A673 (cell line): ENCODE measurements at regions not wholly inside any gene's neighbourhood (a gene's known extent, or its start where the extent isn't known, plus 50 kb on each side); places are given as distances from the start of the nearest gene placed in this dataset.

Source experiments
- BruUV-seq: library from RNA; stranded (reverse); fragments of 400-500 nt; replicated peaks from 2 replicates; lab custom pipeline; 2021; lab: Mats Ljungman, UMichigan
- CTCF ChIA-PET: fragments of 300-600 bp; sonication (Branson Sonifier 250); formaldehyde crosslinking; loops from one replicate; lab custom pipeline; 2022; ENCODE audit warnings: antibody characterized with exemption; lab: Charles Lee
- POLR2A ChIA-PET: fragments of 300-600 bp; sonication (Branson Sonifier 250); formaldehyde crosslinking; loops from one replicate; lab custom pipeline; 2022; ENCODE audit warnings: antibody characterized with exemption; ENCODE audit not compliant: low non-redundant PET; lab: Charles Lee
- DNase-seq: peaks from one replicate; pipeline ENCODE4 v3.0.0-alpha.2; 2015; ENCODE audit warnings: low spot score
- H3K27ac ChIP-seq: fragments of 200-600 bp; sonication (generic); 2 replicates; pipeline ENCODE4 v1.5.1; 2016; ENCODE audit warnings: mixed run types, low read depth, mild to moderate bottlenecking, mixed read lengths, antibody characterized with exemption, low read length; ENCODE audit not compliant: poor library complexity, severe bottlenecking
- H3K27me3 ChIP-seq: fragments of 200-600 bp; sonication (generic); replicated peaks from 2 replicates; pipeline ENCODE4 v1.6.1; 2017; ENCODE audit warnings: mixed run types, low read depth, mild to moderate bottlenecking, mixed read lengths, antibody characterized with exemption, low read length; ENCODE audit not compliant: insufficient read depth, poor library complexity
- H3K36me3 ChIP-seq: fragments of 200-600 bp; sonication (generic); 2 replicates; pipeline ENCODE4 v1.6.1; 2016; ENCODE audit warnings: mixed run types, mild to moderate bottlenecking, mixed read lengths, antibody characterized with exemption, low read length; ENCODE audit not compliant: insufficient read depth, poor library complexity, severe bottlenecking
- H3K4me1 ChIP-seq: fragments of 200-600 bp; sonication (generic); 2 replicates; pipeline ENCODE4 v1.6.1; 2017; ENCODE audit warnings: mixed run types, mild to moderate bottlenecking, mixed read lengths, antibody characterized with exemption, low read length; ENCODE audit not compliant: insufficient read depth, poor library complexity, severe bottlenecking
- H3K4me3 ChIP-seq: fragments of 200-600 bp; sonication (generic); 2 replicates; pipeline ENCODE4 v1.5.1; 2016; ENCODE audit warnings: low read depth, mixed run types, mild to moderate bottlenecking, mixed read lengths, low read length; ENCODE audit not compliant: poor library complexity, severe bottlenecking
- H3K9me3 ChIP-seq: fragments of 200-600 bp; sonication (generic); 2 replicates; pipeline ENCODE4 v1.6.1; 2016; ENCODE audit warnings: mixed run types, low read depth, mild to moderate bottlenecking, mixed read lengths, antibody characterized with exemption, low read length; ENCODE audit not compliant: poor library complexity, severe bottlenecking
- EZH2 ChIP-seq: fragments of 200-600 bp; sonication (generic); IDR thresholded peaks from 2 replicates; pipeline ENCODE4 v1.6.1; 2017; ENCODE audit warnings: borderline replicate concordance, low read depth, mild to moderate bottlenecking, mixed read lengths, antibody characterized with exemption, low read length; ENCODE audit not compliant: poor library complexity, severe bottlenecking
- intact Hi-C: fragments of 100-400 bp; cut with micrococcal nuclease; formaldehyde crosslinking; loops from one replicate; pipeline ENCODE4 v1.10.0; 2022; ENCODE audit not compliant: unreplicated experiment
- TF ChIP-seq, protein P1 (sequence below): fragments of 300-800, 200-600 bp; sonication (generic); conservative IDR thresholded peaks from 2 replicates; pipeline ENCODE4 v1.5.1; 2017; ENCODE audit warnings: low read depth, mild to moderate bottlenecking, antibody characterized with exemption, low read length, moderate library complexity, mixed read lengths

DNA sequence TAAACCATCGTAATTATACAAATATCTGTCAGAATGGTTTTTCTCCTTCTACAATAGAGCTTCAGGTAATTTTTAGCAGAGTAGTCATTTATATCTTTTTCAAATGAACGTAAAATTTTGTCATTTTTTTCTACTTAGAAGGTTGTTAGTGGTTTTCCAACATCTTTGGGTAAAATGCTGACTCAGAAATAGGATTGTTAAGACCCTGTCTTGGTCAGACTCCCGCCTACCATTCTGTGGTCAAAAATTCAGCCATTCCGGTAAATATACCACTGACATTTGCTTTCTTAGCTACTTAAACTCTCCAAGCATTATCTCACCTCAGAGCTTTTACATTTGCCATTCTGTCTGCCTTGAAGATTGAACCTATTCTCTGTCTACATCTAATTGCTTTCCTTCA lies 154.1 kb upstream of the CDH19 start:
- no peak for DNase-seq
- ChIA-PET POLR2A (no interaction called here), CTCF (no interaction called here)
- intact Hi-C loops = no loop called here
- Histone ChIP-seq H3K4me3 (no peak overlapping the region), H3K4me1 (no peaks in the 10 kb centered on the region), H3K27me3 (no peaks in the 10 kb centered on the region), H3K27ac (no peak overlapping the region), H3K36me3 (no peaks in the 10 kb centered on the region), H3K9me3 (no peaks in the 10 kb centered on the region)
- TF ChIP-seq EZH2 = no peak
- TF ChIP-seq, protein P1, sequence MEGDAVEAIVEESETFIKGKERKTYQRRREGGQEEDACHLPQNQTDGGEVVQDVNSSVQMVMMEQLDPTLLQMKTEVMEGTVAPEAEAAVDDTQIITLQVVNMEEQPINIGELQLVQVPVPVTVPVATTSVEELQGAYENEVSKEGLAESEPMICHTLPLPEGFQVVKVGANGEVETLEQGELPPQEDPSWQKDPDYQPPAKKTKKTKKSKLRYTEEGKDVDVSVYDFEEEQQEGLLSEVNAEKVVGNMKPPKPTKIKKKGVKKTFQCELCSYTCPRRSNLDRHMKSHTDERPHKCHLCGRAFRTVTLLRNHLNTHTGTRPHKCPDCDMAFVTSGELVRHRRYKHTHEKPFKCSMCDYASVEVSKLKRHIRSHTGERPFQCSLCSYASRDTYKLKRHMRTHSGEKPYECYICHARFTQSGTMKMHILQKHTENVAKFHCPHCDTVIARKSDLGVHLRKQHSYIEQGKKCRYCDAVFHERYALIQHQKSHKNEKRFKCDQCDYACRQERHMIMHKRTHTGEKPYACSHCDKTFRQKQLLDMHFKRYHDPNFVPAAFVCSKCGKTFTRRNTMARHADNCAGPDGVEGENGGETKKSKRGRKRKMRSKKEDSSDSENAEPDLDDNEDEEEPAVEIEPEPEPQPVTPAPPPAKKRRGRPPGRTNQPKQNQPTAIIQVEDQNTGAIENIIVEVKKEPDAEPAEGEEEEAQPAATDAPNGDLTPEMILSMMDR = no peak
- no TSS peak for BruUV-seq

DNA sequence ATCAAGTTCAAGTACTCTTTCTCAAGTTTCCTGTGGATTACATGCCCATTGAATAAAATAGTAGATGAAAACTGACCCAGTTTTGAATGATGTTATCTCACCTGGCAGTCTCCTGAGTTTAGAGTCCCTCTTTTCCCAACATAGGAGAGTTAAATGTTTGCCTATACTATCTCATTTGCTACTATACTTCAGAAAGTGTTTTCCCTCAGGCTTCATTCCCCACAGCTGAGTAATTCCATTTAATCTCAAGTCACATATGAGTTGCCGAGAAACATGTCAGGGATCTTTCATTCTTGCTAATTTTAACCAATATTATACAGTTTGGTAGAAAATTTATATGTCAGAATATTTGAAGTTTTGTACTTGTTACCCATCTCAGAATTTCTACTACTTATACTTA lies 150.4 kb upstream of the CDH19 start:
- CTCF ChIA-PET = no interaction called here
- DNase-seq = no peak
- no peak for TF ChIP-seq EZH2
- TF ChIP-seq, protein P1 = no peak
- H3K4me1 ChIP-seq = peaks cover 11% of the 10 kb centered on the region
- H3K27ac ChIP-seq = no peak overlapping the region
- intact Hi-C loops = no loop called here
- BruUV-seq = no TSS peak
- H3K4me3 ChIP-seq = no peak overlapping the region
- POLR2A ChIA-PET = no interaction called here
- H3K36me3 ChIP-seq = no peaks in the 10 kb centered on the region
- H3K9me3 ChIP-seq = no peaks in the 10 kb centered on the region
- H3K27me3 ChIP-seq = no peaks in the 10 kb centered on the region

DNA sequence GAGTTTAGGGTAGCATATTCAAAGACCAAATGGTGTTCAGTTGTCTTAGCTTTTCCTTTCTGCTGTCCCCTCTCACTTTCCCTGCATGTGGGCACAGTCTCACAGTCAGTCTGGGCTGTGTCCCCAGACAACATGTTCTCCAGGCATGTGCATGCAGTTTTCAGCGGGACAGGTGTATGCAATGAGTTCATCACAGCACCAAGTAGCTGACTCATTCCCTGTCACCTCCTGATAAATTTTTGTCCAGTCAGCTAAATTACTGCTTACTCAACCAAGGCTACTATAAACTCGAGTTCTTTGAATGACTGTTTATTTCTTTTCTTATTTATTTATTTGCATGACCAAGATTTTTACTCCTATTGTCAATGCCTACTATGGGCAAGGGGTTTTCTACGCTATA lies 148.8 kb upstream of the CDH19 start:
- TF ChIP-seq, protein P1 = no peak
- TF ChIP-seq EZH2 = no peak
- Histone ChIP-seq H3K9me3 (no peaks in the 10 kb centered on the region), H3K4me1 (peaks cover 14% of the 10 kb centered on the region), H3K36me3 (no peaks in the 10 kb centered on the region), H3K27me3 (no peaks in the 10 kb centered on the region), H3K4me3 (no peak overlapping the region), H3K27ac (no peak overlapping the region)
- no peak for DNase-seq
- intact Hi-C loops = no loop called here
- no TSS peak for BruUV-seq
- ChIA-PET POLR2A (no interaction called here), CTCF (no interaction called here)
